GM18502 (cell line): ENCODE measurements at regions not wholly inside any gene's neighbourhood (a gene's known extent, or its start where the extent isn't known, plus 50 kb on each side); places are given as distances from the start of the nearest gene placed in this dataset.

Experiments used
- ATAC-seq: cut with Tn5 transposase; IDR thresholded peaks from one replicate; pipeline ENCODE4 v1.9.1; 2021; ENCODE audit warnings: mild to moderate bottlenecking; ENCODE audit not compliant: unreplicated experiment, poor library complexity

GRCh38 chr4:30268370-30268769 is 451.8 kb upstream of the PCDH7 start:
- no peak for ATAC-seq

GRCh38 chr4:30269850-30270249 is 450.3 kb upstream of the PCDH7 start:
- no peak for ATAC-seq

DNA sequence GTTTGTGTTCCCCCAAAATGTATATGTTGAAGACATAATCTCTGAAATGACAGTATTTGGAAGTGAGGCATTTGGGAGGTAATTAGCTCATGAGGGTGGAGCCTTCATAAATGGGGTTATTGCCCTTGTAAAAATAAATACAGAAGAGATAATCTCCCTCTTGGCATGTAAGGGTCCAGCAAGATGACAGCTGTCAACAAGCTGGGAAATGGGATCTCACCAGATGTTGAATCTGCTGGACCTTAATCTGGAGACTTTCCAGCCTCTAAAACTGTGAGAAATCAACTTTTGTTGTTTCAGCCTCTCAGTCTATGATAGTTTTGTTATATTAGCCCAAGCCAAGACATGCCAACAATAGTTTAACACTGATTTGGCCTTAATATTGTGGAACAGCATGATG is 438.2 kb upstream of the PCDH7 start:
- no peak for ATAC-seq

- ATAC-seq, result no peak
Observed at GRCh38 chr4:30283336-30283735, 436.8 kb upstream of the PCDH7 start.

- ATAC-seq, result no peak
Observed at GRCh38 chr4:30294295-30294694, 425.9 kb upstream of the PCDH7 start.

- no peak for ATAC-seq
Observed at GRCh38 chr4:30295652-30296051, 424.5 kb upstream of the PCDH7 start.

- no peak for ATAC-seq
Observed at GRCh38 chr4:30314001-30314400, 406.2 kb upstream of the PCDH7 start.

GRCh38 chr4:30330894-30331652 is 389.1 kb upstream of the PCDH7 start:
- ATAC-seq, result no peak

GRCh38 chr4:30341731-30342130 is 378.4 kb upstream of the PCDH7 start:
- no peak for ATAC-seq

- no peak for ATAC-seq
Observed at GRCh38 chr4:30350288-30350687, 369.9 kb upstream of the PCDH7 start.

GRCh38 chr4:30354605-30355004 is 365.6 kb upstream of the PCDH7 start:
- no peak for ATAC-seq

GRCh38 chr4:30362436-30362835 is 357.7 kb upstream of the PCDH7 start:
- ATAC-seq, result no peak

DNA sequence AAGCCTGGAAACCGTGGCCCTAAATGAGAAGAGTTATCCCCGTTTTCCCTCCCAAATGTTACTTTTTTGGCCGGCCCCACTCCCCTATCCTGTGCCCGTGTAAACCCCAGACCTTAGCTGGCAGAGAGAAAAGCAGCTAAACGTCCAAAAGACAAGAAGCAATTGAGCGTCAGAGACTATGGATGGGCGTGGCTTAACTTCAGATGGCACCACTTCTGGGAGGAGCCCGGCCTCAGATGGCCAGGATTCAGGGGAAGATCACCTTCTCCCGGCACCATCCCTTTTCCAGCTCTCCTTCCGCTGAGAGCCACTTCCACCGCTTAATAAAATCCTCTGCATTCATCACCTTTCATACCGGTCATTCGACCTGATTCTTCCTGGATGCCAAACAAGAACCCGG is 350.1 kb upstream of the PCDH7 start:
- ATAC-seq, result no peak

DNA sequence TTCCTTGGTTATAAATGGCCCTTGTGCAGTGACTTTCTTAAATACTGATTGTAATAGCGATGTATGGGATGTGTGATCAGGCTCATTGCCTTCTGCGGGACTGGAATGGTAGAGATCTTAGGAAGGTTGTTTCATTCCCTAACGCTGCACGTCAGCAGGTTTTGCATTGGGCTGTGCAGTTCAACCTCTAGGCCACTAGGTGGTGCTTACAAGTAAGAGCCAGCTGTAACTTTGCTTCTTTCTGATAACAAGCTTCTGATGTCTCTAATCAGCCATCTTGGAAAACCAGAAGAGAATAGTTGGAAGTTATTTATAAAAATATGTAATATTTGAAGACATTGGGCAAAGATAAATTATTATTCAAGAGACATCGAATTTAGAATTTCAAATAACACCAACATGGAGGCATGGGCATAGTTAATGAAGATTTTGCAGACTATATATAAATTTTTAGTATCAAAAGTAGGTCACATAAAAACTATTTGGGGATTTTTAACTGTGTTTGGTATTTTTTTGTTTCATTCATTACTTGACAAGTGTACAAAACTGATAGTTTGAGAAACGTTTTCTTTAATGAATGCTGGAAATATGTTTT is 339.7 kb upstream of the PCDH7 start:
- ATAC-seq, result peak; percentile 91

GRCh38 chr4:30385650-30386049 is 334.5 kb upstream of the PCDH7 start:
- no peak for ATAC-seq

GRCh38 chr4:30386266-30386895 is 333.8 kb upstream of the PCDH7 start:
- ATAC-seq, result no peak

DNA sequence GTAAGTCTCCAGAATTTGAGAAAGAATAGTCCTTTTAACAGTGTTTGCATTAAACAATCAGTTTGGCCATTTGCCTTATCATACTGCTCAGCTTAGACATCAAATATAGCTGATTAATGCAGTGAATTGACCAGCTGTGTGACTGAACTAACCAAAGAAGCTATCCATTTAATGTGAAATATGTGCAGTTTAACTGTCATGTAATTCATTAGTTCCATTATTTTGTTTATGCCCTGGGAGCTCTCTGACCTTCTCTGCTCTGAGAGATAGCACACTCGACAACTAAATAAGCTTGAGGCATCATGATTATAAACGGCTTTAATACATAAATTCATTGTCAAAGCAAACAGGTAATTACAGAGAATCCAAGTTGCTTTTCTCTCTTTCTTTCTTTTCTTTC is 324.3 kb upstream of the PCDH7 start:
- no peak for ATAC-seq

DNA sequence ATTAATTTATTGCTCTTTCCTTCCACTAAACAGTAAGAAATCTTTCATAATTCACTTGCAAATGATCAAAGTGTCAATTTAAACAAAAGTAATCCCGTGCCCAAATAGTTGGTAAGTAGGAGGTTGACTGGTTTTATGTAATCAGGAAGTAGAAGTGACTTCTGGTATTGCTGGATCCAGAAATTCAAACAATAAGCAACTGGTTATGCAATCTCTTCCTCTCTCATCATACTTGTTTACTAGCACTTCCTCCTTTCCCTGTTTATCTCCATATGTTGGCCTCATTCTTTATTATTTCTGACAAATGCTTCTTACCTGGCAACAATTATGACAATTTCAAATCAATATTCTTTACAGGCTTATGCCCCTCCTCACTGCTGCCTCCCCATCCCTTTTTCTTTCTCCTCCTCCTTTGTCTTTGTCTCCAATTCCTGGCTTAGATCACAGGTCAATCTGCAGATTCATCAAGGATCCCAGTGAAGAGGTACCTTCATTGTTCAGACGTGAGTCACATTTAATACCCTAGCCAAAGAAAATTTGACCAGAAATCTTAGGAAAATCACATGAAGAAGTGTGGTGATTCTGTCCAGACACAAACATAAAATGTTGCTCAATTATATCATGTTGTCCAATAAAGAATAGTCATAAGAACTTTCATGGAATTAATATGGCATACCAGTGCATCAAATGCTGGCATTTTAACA is 323.2 kb upstream of the PCDH7 start:
- ATAC-seq, result no peak

DNA sequence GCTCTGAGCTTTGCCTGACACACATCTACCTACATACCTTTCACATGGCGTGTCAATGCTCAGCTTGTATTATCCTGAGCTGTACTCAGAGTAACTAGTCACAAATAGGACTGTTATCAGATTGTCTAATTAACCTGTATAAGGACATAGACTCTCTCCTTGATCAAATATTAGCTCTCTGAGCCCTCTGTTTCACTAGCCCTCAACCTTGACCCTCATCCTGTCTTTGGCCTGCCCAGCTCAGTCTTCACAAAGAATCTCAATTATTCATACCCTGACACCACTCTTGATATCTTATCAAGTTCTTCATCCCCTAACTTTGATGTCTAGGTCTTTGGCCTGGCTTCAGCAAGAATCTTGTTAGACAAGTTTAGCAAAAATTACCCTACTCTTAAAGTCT is 320.7 kb upstream of the PCDH7 start:
- ATAC-seq, result no peak

DNA sequence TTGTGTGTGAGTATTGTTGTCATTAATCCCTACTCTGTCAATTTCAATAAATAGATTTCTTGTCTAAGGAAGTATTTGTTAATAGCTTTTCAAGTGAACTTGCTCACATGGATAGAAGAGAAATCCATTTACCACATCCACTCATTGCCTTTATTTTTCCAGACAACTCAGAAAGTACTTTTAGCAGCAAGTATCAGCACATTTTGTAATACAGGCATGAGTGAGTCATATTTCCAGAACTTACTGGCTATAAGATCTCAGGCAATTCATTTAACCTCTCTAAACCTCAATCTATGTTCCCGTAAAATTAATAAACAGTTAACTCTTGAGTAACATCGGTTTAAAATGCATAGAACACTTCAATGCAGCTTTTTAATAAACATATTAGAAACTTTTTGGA is 317.9 kb upstream of the PCDH7 start:
- no peak for ATAC-seq

DNA sequence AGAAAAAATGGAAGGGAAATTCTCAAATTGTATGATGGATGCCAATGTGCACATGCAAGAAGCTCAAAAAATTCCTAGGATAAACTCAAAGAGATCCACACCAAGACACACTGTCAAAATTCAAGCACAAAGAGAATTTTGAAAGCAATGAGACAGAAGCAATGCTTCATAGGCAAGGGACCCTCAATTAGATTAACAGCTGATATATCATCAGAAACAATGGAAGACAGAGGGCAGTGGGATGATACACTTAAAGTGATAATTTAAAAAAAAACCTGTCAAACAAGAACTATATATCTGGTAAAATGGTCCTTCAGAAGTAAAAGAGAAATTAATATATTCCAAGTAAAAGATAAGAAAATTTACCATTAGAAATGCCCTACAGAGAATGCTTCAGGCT is 306.3 kb upstream of the PCDH7 start:
- no peak for ATAC-seq
